Smooth muscle cell (in vitro differentiated cells): ENCODE measurements at regions not wholly inside any gene's neighbourhood (a gene's known extent, or its start where the extent isn't known, plus 50 kb on each side); places are given as distances from the start of the nearest gene placed in this dataset.

Source experiments
- DNase-seq: peaks from one replicate; lab custom pipeline; 2025; ENCODE audit not compliant: unreplicated experiment; lab: John Stamatoyannopoulos, UW
- H2AFZ ChIP-seq: fragments of 200-600 bp; sonication (generic); 2 replicates; pipeline ENCODE4 v1.6.0; 2016; ENCODE audit warnings: antibody characterized with exemption, low read depth, mild to moderate bottlenecking
- H3F3A ChIP-seq: fragments of 200-600 bp; sonication (generic); 2 replicates; pipeline ENCODE4 v1.6.0; 2017; ENCODE audit warnings: antibody characterized with exemption, low read depth
- H3K27ac ChIP-seq: fragments of 200-600 bp; sonication (generic); 2 replicates; pipeline ENCODE4 v1.5.1; 2016; ENCODE audit warnings: low read depth, mild to moderate bottlenecking
- H3K27me3 ChIP-seq: fragments of 200-600 bp; sonication (generic); 2 replicates; pipeline ENCODE4 v1.6.1; 2016; ENCODE audit warnings: low read depth, mild to moderate bottlenecking
- H3K36me3 ChIP-seq: fragments of 200-600 bp; sonication (generic); 2 replicates; pipeline ENCODE4 v1.5.1; 2016; ENCODE audit warnings: low read depth
- H3K4me1 ChIP-seq: fragments of 200-600 bp; sonication (generic); 2 replicates; pipeline ENCODE4 v1.5.1; 2016; ENCODE audit warnings: low read depth
- H3K4me2 ChIP-seq: fragments of 200-600 bp; sonication (generic); 2 replicates; pipeline ENCODE4 v1.6.0; 2016; ENCODE audit warnings: mild to moderate bottlenecking
- H3K4me3 ChIP-seq: fragments of 200-600 bp; sonication (generic); 2 replicates; pipeline ENCODE4 v1.5.1; 2016; ENCODE audit warnings: mild to moderate bottlenecking
- H3K79me2 ChIP-seq: fragments of 200-600 bp; sonication (generic); 2 replicates; pipeline ENCODE4 v1.6.0; 2016; ENCODE audit warnings: low read depth, mild to moderate bottlenecking
- H3K9ac ChIP-seq: fragments of 200-600 bp; sonication (generic); 2 replicates; pipeline ENCODE4 v1.6.0; 2016; ENCODE audit warnings: low read depth
- H3K9me3 ChIP-seq: fragments of 200-600 bp; sonication (generic); replicated peaks from 2 replicates; pipeline ENCODE4 v1.5.1; 2016; ENCODE audit warnings: low read depth
- H4K20me1 ChIP-seq: fragments of 200-600 bp; sonication (generic); 2 replicates; pipeline ENCODE4 v1.6.0; 2016; ENCODE audit warnings: low read depth
- CTCF ChIP-seq: fragments of 200-600 bp; sonication (generic); IDR thresholded peaks from 2 replicates; pipeline ENCODE4 v1.5.1; 2017; ENCODE audit warnings: borderline replicate concordance, mild to moderate bottlenecking, antibody characterized with exemption; ENCODE audit not compliant: insufficient read depth, poor library complexity, severe bottlenecking
- WGBS: methylation state at CpG from one replicate; pipeline ENCODE4 v1.1.7; 2016; ENCODE audit warnings: low lambda C conversion rate; 5-methylcytosine and 5-hydroxymethylcytosine counted together

- Histone ChIP-seq H3K36me3 (no peaks in the 10 kb centered on the region), H3K27me3 (no peaks in the 10 kb centered on the region), H3K9ac (no peak overlapping the region), H3K4me3 (no peak overlapping the region), H3K79me2 (no peaks in the 10 kb centered on the region), H3F3A (no peaks in the 10 kb centered on the region), H3K9me3 (no peaks in the 10 kb centered on the region), H3K4me1 (no peaks in the 10 kb centered on the region), H2AFZ (no peak overlapping the region), H3K4me2 (no peak overlapping the region), H4K20me1 (no peaks in the 10 kb centered on the region), H3K27ac (peak overlapping the region; percentile 5)
- DNase-seq = no peak
- TF ChIP-seq CTCF = no peak
- WGBS = 66% methylated on average over 7 of the region's 7 CpGs
Measured at GRCh38 chr3:159174715-159175692, 373.1 kb downstream of the MFSD1 start.

DNA sequence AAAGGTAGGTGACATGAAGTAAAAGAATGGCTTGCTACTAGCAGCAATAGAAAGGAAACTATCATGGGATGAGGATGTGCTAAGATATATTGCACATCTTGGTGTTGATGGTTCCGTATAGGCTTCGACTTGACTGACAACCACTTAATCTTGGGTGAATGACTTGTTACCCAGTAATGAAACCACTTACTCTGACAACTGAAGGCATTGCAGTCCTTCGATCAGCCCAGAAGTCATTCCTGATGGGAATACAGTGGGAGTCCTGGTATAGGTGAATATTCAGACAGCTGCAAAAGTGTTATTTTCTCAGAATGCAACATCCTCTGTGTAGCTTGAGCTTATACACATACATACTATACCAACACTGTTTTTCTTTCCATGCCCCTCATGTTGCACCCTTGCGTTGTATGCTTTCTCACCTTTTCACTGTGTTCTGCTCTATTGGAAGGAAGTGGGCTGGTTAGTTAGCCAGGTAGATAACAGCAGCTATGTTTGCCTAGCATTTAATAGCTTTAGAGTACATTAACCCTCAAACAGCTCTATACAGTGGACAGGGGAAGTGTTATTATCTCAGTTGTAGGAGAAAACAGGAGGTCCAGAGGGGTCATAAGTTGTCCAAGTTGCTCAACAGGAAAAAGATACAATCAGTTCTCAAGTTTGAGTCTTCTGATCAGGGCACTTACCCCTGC, 376.5 kb downstream of the MFSD1 start:
- Histone ChIP-seq H3K27ac (no peak overlapping the region), H3K27me3 (peaks cover 4% of the 10 kb centered on the region), H3K9ac (no peak overlapping the region), H3F3A (no peaks in the 10 kb centered on the region), H4K20me1 (no peaks in the 10 kb centered on the region), H3K4me1 (no peaks in the 10 kb centered on the region), H3K4me3 (no peak overlapping the region), H3K9me3 (no peaks in the 10 kb centered on the region), H3K36me3 (no peaks in the 10 kb centered on the region), H3K79me2 (no peaks in the 10 kb centered on the region), H2AFZ (no peak overlapping the region), H3K4me2 (no peak overlapping the region)
- no peak for DNase-seq
- no peak for TF ChIP-seq CTCF
- 91% methylated on average over 4 of the region's 4 CpGs for WGBS

GRCh38 chr3:159182961-159183360, 381.1 kb downstream of the MFSD1 start:
- Histone ChIP-seq H3K4me1 (no peaks in the 10 kb centered on the region), H3K4me2 (no peak overlapping the region), H3K79me2 (no peaks in the 10 kb centered on the region), H3K36me3 (no peaks in the 10 kb centered on the region), H3K27me3 (peaks cover 4% of the 10 kb centered on the region), H3K27ac (no peak overlapping the region), H3K4me3 (no peak overlapping the region), H3F3A (no peaks in the 10 kb centered on the region), H2AFZ (no peak overlapping the region), H3K9me3 (no peaks in the 10 kb centered on the region), H4K20me1 (no peaks in the 10 kb centered on the region), H3K9ac (no peak overlapping the region)
- no peak for TF ChIP-seq CTCF
- DNase-seq = no peak
